ENCODE measurements at regions not wholly inside any gene's neighbourhood (a gene's known extent, or its start where the extent isn't known, plus 50 kb on each side); places are given as distances from the start of the nearest gene placed in this dataset.

- TF ChIP-seq CTCF (tag by site-specific recombination; IDR thresholded peaks at IDR 0.05) (no peak), MEIS1 (CRISPR knock-in tag; IDR thresholded peaks at IDR 0.05; ENCODE audit: borderline replicate concordance) (no peak), ZNF580 (tag by site-specific recombination; IDR thresholded peaks at IDR 0.05) (no peak), ZNF558 (tag by site-specific recombination; IDR thresholded peaks at IDR 0.05) (no peak), MYNN (tag by site-specific recombination; IDR thresholded peaks at IDR 0.05; ENCODE audit: borderline replicate concordance) (no peak), ZNF701 (tag by site-specific recombination; IDR thresholded peaks at IDR 0.05) (no peak)
These were observed 214.5 kb downstream of the DSEL start for GRCh38 chr18:67302043-67302442.
